ENCODE measurements at regions not wholly inside any gene's neighbourhood (a gene's known extent, or its start where the extent isn't known, plus 50 kb on each side); places are given as distances from the start of the nearest gene placed in this dataset.
"Not testable (repeated sequence)": the region's sequence is repeated elsewhere in the genome, so short reads cannot be mapped to it uniquely, and the experiment has no call there.

GRCh38 chr12:85423947-85424346 lies 143.9 kb downstream of the ALX1 start:
- POLR2A ChIA-PET: no interaction called here
- H3K27me3 ChIP-seq (ENCODE audit: control insufficient read depth, insufficient read depth, low read length): no peaks in the 10 kb centered on the region
- no peaks in the 10 kb centered on the region for H3K9me3 ChIP-seq (ENCODE audit: control insufficient read depth, insufficient read depth, low read length)
- TF ChIP-seq CTCF (IDR thresholded peaks at IDR 0.05; ENCODE audit: low read depth, low read length): no peak
- no peak for DNase-seq (ENCODE audit: low read depth, low spot score)
- no peak overlapping the region for H3K4me3 ChIP-seq (ENCODE audit: low read depth, low read length)
- CTCF ChIA-PET: no interaction called here
- no peak overlapping the region for H3K27ac ChIP-seq (ENCODE audit: low read depth, low read length)

DNA sequence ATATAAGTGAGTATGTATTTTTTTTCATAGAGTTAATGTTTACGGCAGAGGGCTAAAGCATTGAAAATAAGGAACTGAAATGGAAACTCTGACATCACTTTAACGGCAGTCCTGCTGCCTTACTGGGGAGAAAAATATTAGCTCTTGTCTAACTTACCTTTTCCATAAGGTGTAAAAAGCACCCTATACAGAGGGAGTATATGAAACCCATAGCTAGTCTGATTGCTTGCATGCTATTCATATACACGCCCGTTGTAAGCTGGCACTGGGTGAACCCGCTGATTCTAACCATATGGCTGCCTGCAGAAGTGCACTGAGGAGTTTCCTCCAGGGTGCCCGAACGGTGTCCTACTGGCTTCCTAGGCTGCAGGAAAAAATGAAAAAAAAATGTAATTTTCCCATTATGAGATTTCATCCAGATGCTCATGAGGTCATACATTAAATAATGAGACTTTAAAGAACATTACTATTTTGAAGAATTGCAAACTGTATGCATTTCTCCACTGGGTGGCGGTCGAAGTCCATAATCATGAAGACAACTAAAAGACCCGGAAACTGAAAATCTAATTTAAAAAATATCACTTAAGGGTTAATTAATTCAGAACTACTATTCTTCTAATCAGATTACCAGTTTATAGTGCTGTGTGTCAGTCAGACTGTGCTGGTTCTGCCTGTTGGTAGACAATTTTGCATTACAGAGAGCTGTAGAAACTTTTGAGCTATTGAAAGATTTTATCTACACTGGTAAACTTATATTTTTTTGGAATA lies 144.7 kb downstream of the ALX1 start:
- TF ChIP-seq CTCF (IDR thresholded peaks at IDR 0.05; ENCODE audit: low read depth, low read length): peak; percentile 49
- Histone ChIP-seq H3K27me3 (ENCODE audit: control insufficient read depth, insufficient read depth, low read length) (no peaks in the 10 kb centered on the region), H3K9me3 (ENCODE audit: control insufficient read depth, insufficient read depth, low read length) (no peaks in the 10 kb centered on the region), H3K4me3 (ENCODE audit: low read depth, low read length) (no peak overlapping the region), H3K27ac (ENCODE audit: low read depth, low read length) (no peak overlapping the region)
- no peak for DNase-seq (ENCODE audit: low read depth, low spot score)
- ChIA-PET POLR2A (no interaction called here), CTCF (interaction anchor here (0.6 to 1.7 kb wide), 6 partner anchors 11 to 496 kb away, joined by 3 to 12 read pairs (median 4); no protein-coding TSS in a partner anchor)

DNA sequence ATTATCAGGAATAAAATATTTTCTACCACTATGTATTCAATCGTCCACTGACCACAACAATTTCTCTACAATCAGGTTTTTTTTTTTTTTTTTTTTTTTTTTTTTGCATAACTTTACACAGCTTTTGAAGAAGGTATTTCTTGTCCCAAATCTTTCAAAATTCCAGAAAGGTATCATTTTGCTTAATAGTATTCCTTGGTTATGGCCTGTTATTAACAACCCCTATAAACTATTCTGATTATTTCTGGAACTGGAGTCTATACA lies 145.3 kb downstream of the ALX1 start:
- no peaks in the 10 kb centered on the region for H3K27me3 ChIP-seq (ENCODE audit: control insufficient read depth, insufficient read depth, low read length)
- POLR2A ChIA-PET: no interaction called here
- CTCF ChIA-PET: interaction anchor here (0.6 to 1.7 kb wide), 6 partner anchors 10 to 495 kb away, joined by 3 to 12 read pairs (median 4); no protein-coding TSS in a partner anchor

GRCh38 chr12:85425926-85426325 lies 145.9 kb downstream of the ALX1 start:
- H3K27me3 ChIP-seq (ENCODE audit: control insufficient read depth, insufficient read depth, low read length): no peaks in the 10 kb centered on the region
- no peaks in the 10 kb centered on the region for H3K9me3 ChIP-seq (ENCODE audit: control insufficient read depth, insufficient read depth, low read length)
- ChIA-PET POLR2A (no interaction called here), CTCF (interaction anchor here (1.1 to 1.7 kb wide), 4 partner anchors 10 to 495 kb away, joined by 3 to 12 read pairs (median 8); no protein-coding TSS in a partner anchor)
- no peak for TF ChIP-seq CTCF (IDR thresholded peaks at IDR 0.05; ENCODE audit: low read depth, low read length)
- no peak for DNase-seq (ENCODE audit: low read depth, low spot score)
- no peak overlapping the region for H3K4me3 ChIP-seq (ENCODE audit: low read depth, low read length)
- no peak overlapping the region for H3K27ac ChIP-seq (ENCODE audit: low read depth, low read length)

More for the DNA sequence above, 145.3 kb downstream of the ALX1 start:
- H3K27ac ChIP-seq (ENCODE audit: low read depth, low read length): no peak overlapping the region
- TF ChIP-seq CTCF (IDR thresholded peaks at IDR 0.05; ENCODE audit: low read depth, low read length): no peak
- no peaks in the 10 kb centered on the region for H3K9me3 ChIP-seq (ENCODE audit: control insufficient read depth, insufficient read depth, low read length)
- DNase-seq (ENCODE audit: low read depth, low spot score): no peak
- H3K4me3 ChIP-seq (ENCODE audit: low read depth, low read length): no peak overlapping the region

- H3K9me3 ChIP-seq (ENCODE audit: control insufficient read depth, insufficient read depth, low read length); H3K27me3 ChIP-seq (ENCODE audit: control insufficient read depth, insufficient read depth, low read length); POLR2A ChIA-PET; H3K4me3 ChIP-seq (ENCODE audit: low read depth, low read length); CTCF ChIA-PET; DNase-seq (ENCODE audit: low read depth, low spot score); H3K27ac ChIP-seq (ENCODE audit: low read depth, low read length): not testable (repeated sequence)
Observed at GRCh38 chr12:85433148-85433547, 153.1 kb downstream of the ALX1 start.

Measured in AG04450 (cell line).